T-helper 1 cell treated with Interleukin-12 subunit alpha and Interleukin-12 subunit beta and Interleukin-4 antibody, amounts not matched to agents 30 ng/mL and 1 ng/mL, for 36 hours (primary cell): ENCODE measurements at regions not wholly inside any gene's neighbourhood (a gene's known extent, or its start where the extent isn't known, plus 50 kb on each side); places are given as distances from the start of the nearest gene placed in this dataset.

Experiments used
- intact Hi-C: fragments of 100-400 bp; cut with micrococcal nuclease; formaldehyde crosslinking; loops from one replicate; pipeline ENCODE4 v1.15.1; 2024

DNA sequence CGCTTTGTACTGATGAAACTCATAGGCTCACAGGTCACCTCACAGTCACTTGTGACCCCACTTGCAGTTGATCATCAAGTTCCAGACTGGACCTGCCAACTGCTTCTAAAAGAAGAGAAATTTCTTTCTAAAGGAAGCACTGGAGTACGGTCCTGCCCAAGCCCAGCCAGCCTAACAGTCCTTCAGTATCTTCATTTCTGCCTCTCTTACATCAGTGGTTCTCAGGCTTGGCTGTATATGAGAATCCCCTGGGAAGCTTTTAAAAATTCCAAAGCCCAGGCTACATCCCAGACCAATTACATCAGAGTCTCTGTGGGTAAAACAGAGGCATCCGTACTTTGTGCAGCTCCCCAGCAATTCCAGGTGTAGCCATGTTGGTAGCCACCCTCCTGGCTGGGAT is 282.1 kb downstream of the NFIB start:
- intact Hi-C loops, result no loop called here

DNA sequence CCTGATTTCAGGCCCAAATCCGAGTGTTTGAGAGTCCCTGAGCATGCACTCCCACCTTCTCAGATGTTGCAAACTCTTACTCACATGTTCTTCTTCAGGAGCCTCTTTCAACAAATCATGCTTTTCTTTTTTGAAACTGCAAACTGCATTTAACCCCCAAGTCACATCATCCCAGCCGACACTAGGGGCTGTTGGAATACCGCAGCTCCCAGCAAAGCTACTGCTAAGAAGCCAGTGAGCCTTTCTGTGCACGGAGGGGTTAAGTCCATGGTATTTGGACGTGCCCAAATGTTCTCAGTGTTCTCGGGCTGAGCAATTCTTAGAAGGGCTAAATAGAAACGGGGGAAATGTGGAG is 282.9 kb downstream of the NFIB start:
- intact Hi-C loops, result no loop called here

DNA sequence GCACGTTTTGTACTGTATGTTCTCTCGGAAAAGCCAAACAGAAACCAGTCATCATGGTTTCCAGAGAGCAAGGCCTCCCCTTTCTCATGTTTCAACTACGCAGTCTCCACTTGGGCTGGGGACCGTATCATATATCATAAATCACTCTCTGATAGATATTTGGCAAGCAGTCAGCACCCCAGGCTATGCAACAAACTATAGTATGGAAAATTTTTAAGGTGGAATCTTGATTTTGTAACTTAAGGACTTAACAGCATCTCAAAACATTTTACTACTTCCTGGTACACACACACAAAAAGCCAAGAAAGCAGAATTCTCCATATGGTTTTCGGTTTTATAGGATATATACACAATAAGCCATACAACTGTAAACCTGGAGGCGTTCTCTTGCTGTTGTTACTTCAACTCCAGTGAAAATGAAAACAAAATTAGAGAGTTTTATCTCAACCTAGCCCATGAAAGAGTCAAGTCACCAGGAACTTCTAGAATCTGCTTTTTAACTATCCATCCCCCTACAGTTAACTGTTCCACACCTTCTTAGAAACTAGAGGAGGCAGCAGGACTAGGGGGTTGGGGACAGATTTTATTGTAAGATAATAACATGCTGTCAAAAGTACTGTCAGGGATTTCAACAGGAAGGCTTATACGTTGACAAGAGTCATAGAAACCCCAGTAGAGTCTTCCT is 283.4 kb downstream of the NFIB start:
- intact Hi-C loops, result no loop called here

DNA sequence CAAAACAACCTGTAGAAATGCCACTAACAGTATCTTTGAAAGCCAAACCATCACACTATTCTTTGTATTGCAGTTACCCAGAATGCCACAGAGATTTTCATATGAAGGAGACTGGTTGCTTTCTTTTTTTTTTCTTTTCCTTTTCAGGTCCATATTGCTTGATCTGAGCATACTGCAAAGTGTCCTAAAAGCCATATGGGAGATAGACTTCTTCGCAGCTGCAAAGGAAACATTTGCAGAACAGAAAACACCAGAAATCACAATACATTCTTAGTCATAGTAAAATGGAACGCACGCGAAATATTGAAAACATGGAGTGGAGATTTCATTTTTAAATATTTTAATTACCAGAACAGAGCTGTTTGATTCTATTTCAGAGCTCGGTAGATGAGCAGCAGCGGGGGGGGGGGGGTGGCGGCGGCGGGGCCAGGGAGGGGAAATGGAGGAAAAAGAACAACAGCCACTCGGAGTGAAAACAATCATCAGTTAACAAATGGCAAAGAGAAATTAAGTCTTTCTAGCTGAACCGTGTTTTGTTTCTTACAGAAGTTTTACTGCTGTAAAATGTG is 284.1 kb downstream of the NFIB start:
- intact Hi-C loops, result no loop called here

DNA sequence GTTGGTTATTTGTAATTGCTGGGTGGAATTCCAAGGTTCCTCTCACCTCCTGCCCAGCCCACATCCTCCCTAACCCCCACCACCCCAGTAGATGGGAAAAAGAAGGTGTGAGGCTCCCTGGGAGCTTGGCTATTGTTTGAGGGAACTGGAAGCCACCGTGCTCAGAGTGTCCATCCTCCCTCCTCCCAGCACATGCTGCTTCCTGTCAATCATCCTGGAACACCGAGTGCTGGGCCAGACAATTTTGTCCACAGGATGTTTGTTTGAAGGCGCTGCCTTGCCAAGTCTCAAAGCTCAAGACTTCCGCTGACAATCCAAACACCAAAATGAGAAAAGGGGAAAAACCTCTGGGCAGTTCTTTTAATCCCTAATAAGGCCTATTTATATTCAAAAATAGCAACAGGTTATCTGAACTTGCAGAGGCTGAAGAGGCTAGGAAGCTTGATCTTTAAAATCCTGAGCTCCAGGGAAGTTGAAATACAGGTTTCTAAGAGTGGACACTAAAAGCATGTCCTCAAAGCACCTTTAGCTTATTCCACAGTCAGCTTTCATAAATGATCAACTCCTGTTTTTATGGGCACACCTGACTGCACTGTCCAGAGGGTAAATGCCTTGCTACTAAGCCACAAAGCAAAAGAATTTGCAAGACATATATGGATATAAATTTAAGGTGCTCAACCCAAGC is 286.7 kb downstream of the NFIB start:
- intact Hi-C loops, result no loop called here

DNA sequence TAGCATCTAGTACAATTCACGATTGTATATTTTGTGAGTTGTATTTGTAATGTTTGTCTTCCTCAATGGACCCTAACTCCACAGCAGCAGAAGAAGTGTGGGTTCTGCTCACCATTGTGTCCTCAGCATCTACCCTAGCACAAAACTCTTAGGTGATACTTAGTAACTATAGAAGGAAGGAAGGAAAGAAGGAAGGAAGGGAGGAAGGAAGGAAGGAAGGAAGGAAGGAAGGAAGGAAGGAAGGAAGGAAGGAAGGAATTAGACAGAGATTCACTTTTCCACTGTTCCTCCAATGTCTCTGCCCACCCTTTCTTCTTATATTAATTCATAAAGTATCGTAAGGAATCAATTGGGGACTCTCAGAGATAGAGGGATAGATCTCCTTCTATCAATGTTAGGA is 288.2 kb downstream of the NFIB start:
- intact Hi-C loops, result no loop called here

DNA sequence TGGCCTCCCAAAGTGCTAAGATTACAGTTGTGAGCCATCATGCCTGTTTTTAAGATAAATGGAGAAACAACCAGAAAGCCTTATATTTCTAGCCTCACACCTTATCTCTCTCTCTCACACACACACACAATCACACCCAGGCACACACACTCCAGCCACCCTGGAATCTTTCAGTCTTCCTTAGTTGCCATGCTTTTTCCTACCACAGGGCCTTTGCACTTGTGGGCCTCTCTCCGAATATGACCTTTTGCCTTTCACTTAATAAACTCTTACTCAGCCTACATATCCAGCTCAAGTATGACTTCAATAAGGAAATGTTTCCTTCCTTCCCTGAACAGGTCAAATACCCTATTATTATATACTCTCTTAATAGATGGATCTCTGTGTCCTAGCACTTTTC is 290.7 kb downstream of the NFIB start:
- intact Hi-C loops, result no loop called here

DNA sequence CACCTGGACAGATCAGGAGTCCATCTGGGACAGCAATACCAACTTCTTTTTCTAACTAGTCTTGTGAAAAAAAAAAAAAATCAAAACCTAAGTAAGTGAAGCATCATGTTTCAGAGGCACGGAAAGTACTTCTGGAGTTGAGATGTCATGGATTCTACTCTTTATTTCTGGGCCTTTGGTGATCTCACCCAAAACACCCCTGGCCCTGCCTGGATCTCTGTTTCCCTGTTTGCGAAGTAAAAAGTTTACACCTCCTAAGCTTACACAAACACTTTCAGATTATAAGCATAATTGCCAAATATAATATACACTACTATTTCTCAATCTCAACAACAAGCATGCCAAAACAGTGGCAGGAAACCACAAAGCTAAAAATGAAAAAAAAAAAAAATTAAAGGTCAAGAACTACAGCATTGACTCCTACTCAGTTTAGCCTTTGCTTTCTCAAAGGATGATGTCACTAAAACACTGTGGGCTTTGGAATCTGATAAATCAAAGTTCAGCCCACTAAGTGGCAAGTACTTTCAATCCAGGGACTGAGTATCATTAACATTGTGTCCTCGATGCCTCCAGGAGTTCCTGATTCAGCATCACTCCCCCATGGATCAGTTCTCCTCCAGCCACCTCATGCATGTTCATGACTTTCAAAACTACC is 291.9 kb downstream of the NFIB start:
- intact Hi-C loops, result no loop called here

DNA sequence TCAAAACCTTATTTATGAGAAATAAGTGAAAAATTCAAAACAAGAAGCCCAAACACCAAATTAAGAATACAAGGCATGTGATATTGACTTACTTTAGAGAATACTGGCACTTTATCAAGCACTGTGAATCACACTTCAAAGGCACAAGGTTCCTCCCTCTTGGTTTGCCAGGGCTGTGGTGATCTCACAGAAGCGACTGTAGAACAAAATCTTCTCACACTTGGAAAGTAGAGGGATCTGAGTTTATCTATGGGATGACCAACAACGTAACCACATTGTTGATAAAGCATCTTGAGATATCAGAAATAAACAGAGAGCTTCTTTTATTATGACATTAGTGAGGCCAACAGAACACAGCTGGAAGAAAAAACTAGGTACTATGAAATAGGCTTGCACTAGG is 295.9 kb downstream of the NFIB start:
- intact Hi-C loops, result no loop called here

DNA sequence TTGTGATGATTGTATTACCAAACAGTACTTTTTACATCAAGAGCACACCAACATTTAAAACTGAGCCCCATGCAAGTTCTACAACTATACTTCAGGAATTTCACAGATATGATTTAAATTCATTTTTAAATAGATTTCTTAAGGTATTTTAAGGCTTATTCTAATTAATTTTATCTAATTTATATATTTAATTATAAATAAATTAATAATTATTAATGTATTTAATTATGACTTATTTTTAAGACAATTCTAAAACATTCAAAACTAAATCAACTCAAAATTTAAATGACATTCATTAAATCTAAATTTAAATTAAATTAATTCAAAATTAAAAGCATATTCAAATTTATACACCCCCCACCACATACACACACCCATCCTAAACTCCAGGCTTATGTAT is 299.2 kb downstream of the NFIB start:
- intact Hi-C loops, result no loop called here

DNA sequence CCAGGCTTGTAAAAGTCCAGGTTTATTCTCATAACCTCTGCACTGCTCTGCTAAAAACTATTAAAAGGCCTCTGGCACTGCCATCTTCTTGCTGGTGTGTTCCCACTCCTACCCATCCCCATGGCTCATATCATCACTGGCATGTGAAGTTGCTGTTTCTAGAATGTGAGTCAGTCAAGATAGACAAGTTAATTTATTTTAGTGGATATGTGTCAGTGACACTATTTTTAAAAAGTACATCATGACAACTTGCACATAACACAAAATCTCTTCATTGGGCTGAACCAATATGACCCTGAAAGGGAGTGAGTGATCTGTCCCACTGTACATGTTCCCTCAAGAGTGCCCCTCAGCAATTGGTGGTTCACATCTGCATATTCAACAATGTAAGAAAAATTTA is 299.7 kb downstream of the NFIB start:
- intact Hi-C loops, result no loop called here

DNA sequence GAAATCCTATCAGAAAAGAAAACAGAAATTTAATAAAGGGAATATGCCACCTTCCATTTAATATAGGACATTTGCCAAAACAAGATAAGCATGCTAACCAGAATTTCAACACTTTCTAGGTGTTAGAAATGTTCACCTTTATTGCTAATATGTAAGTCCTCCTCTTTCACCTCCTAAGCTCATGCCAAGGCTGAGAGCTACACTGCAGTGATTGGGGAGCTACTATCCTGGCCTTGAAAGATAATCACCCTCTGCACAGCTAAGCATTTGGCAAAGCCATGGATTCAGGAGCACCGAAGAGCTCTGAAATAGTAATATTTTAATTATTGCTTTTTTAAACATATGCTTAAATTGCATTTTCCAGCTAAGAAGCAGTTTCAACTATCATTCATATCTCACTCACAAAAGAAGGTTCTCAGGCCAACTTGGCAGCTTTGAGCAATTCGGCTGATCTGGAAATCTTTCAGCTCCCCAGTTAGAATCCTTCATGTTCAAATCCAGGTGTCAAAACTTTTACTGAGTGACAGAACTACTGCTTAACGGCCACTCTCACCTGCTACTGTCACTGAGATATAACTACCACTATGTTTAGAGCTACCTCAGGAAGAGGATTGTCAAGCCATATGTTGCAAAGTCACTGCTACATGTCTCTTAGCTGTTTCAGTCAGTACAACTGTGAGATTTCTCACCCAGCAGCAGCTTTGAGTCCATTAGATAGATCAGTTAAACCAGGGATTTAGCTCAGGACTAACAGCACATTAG is 302.0 kb downstream of the NFIB start:
- intact Hi-C loops, result no loop called here

DNA sequence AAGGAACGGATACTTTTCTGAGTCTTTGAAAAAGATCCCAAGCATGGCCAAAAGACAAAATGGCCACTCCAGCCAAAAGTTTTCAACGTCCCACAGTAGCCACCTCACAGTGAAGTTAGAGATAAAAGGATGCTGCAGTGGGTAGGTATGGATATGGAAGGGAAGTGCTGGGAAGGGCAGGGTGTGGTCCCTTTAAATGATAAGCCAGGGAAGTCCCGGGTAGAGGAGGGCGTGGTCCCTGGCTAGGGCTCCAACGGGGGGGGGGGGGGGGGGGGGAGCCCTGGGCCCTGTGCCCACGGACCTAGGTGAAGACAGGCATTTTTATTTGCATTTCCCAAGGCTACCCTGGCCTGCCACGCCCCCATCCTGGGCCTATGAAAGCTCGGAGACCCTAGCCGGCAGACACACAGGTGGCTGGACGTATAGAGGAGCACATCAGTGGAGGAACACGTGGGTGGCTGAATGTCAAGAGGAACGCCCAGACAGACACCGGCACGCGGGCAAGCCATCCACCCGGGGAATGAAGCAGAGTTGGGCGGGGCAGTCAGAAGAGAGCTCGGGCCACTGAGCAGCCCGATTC is 306.7 kb downstream of the NFIB start:
- intact Hi-C loops, result no loop called here

DNA sequence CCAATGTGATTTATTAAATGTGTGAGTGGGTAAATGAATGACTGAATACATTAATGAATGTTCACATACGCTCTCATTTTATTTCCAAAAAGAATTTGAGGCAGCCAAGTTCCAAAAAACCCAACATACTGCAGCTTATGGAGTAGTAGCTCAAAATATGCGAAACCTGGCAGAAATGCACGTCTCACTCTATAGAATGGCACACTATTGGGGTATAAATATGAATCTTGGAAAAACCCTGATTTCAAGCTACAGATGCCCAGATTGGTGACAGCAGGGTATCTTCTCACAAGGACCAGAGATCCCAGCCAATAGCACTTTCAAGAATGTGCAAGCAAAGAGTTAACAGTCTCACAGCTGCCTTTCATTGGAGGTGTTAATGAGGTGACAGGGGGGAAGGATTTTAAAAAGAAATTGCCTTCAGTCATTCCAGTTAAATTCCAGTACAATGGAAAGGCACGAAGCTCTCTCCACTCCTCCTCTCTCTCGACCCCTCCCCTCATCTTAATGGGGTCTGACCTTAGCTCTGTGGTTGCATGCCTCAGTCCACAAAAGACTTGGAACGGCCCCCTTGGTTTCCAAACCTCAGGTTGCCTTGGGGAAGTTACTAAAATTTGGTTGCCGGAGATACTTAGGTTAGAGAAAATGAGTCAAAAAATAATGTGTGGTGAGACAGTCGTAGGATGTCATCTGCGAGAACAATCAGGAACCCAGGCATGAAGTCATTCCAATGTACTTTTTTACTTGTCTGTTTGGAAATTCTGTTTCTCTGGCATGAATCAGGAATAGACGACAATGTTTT is 307.4 kb downstream of the NFIB start:
- intact Hi-C loops, result no loop called here

DNA sequence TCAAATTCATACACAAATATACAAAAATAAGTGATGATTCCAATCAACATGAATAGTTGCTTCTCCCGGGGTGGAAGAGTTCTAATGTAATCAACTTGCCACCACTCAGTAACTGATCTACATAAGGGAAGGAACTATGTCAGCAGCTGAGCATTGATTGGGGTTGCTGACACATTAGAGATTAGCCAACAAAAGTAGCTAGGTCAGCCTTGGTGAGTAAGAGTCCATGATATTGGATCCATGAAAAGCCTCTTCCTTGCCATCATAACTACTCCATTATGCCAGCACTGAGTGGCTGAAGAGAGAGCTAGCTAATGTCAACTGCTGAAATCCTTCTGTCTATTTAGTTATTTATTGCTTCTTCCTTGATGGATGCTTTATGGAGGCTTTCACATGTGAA is 309.8 kb downstream of the NFIB start:
- intact Hi-C loops, result no loop called here

DNA sequence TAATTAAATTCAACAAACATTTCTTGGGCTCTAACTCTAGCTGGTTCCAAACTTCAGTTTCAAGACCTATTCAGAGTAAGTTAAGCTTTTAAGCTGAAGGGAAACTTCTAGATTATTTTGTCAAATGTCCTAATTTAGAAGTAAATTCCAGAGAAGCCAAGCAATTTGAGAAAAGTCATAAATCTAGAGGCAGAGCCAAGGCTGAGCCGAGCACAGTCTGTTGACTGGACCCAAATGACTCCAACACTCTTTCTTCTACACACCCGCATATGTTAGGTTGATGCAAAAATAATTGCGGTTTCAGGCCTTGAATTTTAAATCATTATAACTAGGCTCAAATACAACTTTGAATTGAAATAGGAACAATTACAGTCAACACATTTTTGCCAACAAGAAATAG is 319.7 kb downstream of the NFIB start:
- intact Hi-C loops, result no loop called here

DNA sequence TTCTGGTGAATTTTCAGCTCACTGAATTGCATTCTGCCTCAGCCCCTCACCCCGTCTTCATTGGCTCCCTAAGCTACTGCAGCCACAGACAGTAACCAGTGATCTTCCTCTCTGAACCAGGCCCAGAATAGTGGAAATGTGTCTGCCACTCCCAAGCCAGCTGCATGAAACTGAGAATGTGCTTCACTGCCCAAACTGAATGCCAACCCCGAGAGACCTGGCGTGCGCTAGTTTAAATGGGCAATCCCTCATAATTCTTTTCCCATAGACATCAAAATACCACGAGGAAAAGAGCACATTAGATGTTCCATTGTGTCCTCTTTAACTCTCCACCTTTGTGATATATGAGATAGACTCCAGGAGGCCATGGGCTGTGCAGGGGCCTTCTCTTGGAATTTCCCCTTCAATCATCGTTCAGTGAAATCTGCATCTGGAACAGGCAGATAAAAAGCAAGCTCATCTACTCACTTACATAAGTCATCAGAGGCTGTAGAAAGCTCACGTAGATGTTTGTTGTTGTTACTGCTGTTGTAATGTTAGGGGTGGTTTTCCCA is 320.2 kb downstream of the NFIB start:
- intact Hi-C loops, result no loop called here

DNA sequence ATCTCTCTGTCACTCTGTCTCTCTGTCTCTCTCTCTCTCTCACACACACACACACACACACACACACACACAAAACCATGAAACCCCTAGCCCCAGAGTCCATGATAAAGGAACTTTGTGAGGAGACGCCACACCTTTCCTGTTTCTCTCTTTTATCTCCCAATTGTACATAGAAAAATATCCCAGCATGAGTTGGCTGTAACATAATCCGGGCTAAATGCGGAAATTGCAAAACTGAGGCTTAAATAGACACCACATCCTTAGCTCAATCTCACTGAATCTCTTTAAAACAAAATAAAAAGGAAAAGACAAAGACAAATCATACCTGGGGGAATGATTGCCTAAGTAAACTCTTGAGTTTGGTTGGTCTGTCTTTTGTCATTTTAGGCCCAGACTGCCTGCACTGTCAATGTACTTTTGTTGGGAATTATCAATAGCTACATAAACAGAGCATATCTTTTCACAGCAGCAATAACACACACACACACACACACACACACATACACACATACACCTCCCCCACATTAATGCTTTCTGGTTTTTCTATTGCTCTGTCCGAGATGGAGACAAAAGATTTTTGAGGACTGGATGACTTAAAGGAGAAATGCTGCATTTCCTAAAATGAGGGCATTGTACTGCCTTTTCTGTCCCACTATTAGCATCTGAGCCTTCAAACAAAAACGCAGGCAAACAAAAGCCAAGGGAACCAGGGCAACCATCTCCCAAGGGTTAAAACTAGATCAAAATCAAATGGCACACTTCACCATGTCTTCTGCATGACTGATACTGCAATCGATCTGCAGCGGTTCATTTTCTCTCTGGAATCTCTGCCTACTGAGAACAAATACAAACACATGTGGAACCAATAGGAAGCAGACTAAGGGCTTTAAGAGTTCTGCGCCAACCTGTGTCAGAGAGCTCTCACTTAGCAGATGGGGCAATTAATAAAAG is 321.5 kb downstream of the NFIB start:
- intact Hi-C loops, result no loop called here

DNA sequence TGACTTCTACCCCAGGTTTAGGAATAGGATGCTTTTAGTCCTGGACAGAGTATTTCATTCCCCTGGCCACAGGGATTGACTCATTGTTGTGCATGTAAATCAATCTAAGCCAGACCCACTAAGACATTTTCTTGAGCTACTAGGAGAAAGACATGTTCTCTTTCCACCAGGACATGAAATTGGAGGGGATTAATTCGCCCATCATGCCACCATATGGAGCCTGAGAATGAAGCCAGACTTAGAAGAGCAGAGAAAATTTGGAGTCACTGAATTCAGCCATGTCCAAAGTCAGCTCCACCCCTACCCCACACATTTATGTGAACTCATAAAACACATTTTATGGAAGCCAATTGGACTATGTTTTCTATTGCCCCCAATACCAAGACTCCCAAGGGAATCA is 322.5 kb downstream of the NFIB start:
- intact Hi-C loops, result no loop called here
